ENCODE measurements at regions not wholly inside any gene's neighbourhood (a gene's known extent, or its start where the extent isn't known, plus 50 kb on each side); places are given as distances from the start of the nearest gene placed in this dataset.

- no peak for TF ChIP-seq POLR2A (IDR thresholded peaks at IDR 0.05; ENCODE audit: insufficient read depth in 1 of 2, low read depth in 2 of 2, low read length in 2 of 2)
- no peak for TF ChIP-seq NFE2 (CRISPR knock-in tag; IDR thresholded peaks at IDR 0.05)
- TF ChIP-seq EP300 (IDR thresholded peaks at IDR 0.05; ENCODE audit: low read depth in 2 of 2, low read length in 2 of 2) = no peak
- TF ChIP-seq EP300 (CRISPR knock-in tag; IDR thresholded peaks at IDR 0.05; ENCODE audit: borderline replicate concordance) = no peak
- no peak for TF ChIP-seq CTCF (CRISPR knock-in tag; IDR thresholded peaks at IDR 0.05)
- TF ChIP-seq TAF1 (CRISPR knock-in tag; IDR thresholded peaks at IDR 0.05) = no peak
- TF ChIP-seq CREM (IDR thresholded peaks at IDR 0.05) = no peak
- TF ChIP-seq CREM (CRISPR knock-in tag; IDR thresholded peaks at IDR 0.05) = no peak
- TF ChIP-seq ZNF670 (CRISPR knock-in tag; IDR thresholded peaks at IDR 0.05; ENCODE audit: borderline replicate concordance) = no peak
- no peak for TF ChIP-seq MAFF (IDR thresholded peaks at IDR 0.05; ENCODE audit: low read depth, low read length)
Observed at GRCh38 chr7:155992107-155992506, 179.8 kb upstream of the SHH start.

Measured in HepG2 (cell line).